GM19455 (cell line): ENCODE measurements at regions not wholly inside any gene's neighbourhood (a gene's known extent, or its start where the extent isn't known, plus 50 kb on each side); places are given as distances from the start of the nearest gene placed in this dataset.
A peak's percentile ranks its signal among the peaks of the same experiment; 100 is the strongest.

Experiments used
- ATAC-seq: cut with Tn5 transposase; IDR thresholded peaks from one replicate; pipeline ENCODE4 v1.9.1; 2021; ENCODE audit not compliant: unreplicated experiment

DNA sequence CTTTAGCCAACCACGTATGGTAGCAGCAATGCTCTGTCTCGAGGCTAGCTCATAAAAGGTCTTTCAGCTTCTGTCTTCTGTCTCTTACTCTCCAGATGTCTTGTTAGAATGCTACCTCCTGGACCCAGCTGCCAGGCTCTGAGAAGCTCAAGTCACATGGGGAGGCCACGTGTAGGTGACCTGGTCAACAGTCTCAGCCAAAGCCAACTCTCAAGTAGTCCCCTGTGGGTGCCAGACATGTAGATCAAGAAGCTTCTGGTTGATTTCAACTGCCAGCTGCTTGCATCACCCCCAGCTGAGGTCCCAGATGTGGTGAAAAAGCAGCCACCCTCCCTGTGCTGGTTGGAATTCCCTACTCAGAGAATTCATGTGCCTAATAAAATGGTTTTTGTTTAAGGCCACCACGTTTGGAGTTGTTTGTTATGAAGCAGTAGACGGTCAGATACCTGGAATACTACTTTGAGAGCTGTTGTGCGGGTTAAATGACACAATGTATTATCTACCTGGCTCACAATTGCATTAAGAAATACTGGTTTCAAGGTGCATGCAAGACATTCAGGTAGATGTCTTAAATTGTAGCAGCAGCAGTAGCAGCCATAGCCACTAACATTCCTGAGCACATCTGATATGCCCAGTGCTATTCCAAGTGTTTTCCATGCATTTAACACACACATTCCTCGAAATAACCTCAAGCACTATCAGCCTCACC is 131.0 kb upstream of the RFC3 start:
- ATAC-seq, result no peak

DNA sequence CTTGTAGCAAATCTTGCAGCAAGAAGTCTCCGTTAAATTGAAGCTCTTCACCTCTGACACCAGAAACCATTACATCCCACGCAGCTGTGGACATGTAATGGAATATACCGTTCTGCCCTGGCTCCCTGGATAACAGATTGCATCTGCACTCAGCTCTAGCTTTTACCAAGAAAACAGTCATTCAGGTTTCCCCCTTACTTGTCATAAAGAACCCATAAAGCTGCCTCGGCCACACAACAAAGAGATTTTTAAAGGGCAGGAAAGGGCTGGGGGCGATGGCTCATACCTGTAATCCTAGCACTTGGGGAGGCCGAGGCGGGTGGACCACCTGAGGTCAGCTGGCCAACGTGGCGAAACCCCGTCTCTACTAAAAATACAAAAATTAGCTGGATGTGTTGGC is 127.6 kb upstream of the RFC3 start:
- ATAC-seq, result no peak

DNA sequence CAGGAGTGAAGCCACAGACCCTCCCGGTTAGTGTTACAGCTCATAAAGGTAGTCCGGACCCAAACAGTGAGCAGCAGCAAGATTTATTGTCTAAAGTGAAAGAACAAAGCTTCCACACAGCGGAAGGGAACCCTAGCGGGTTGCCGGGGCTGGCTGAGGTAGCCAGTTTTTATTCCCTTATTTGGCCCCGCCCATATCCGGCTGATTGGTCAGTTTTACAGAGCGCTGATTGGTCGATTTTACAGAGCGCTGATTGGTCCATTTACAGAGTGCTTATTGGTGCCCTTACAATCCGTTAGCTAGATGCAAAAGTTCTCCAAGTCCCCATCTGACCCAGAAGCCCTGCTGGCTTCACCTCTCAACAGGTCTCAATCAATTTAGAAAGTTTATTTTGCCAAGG is 126.0 kb upstream of the RFC3 start:
- ATAC-seq, result no peak

DNA sequence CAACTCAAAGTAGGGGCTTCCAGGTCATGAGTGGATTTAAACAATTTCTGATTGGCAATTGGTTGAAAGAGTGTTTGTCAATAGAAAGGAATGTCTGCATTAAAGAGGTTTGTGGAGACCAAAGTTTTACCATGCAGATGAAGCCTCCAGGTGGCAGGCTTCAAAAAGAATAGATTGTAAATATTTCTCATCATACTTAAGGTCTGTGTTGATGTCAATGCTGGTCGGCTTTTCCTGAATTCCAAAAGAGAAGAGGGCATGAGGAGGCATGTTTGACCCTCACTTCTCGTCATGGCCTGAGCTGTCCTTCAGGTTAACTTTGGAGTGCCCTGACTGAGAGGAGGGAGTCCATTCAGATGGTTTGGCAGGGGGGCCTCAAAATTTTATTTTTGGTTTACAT is 125.4 kb upstream of the RFC3 start:
- ATAC-seq, result no peak

DNA sequence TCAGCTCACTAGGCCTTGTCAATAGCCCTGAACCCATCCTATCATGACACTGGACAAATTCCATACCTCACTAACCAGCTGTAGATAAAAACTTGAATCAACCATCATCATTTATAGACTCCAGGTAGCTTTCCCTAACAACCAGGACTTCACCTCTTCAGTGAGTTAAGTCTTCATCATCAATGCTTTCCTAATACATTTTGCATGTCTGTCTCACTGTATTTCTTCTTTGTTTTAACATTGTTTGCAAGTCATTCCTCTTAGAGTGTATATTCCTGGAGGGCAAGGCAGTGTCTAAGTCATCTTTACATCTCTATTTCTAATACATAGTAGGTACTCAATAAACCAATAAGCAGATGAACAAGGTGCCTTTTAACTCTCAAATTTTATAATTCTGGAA is 123.4 kb upstream of the RFC3 start:
- no peak for ATAC-seq

DNA sequence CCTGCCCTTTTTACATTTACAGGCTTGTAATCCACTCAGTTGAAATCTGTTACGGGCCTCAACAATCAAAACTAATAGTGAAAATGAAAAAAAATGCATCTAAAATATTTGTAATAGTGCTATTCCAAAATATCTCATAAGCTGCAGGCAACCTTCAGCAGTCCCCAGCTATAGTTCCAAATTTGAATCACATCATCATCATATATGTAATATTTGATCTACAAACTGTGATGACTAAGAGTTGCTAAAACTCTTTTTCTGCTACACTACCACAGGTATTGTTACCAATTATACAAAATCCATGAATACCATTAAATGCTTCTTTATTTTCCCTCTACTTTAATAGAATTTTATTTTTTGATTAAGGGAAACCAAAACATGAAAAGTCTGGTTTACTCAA is 121.4 kb upstream of the RFC3 start:
- ATAC-seq, result no peak

DNA sequence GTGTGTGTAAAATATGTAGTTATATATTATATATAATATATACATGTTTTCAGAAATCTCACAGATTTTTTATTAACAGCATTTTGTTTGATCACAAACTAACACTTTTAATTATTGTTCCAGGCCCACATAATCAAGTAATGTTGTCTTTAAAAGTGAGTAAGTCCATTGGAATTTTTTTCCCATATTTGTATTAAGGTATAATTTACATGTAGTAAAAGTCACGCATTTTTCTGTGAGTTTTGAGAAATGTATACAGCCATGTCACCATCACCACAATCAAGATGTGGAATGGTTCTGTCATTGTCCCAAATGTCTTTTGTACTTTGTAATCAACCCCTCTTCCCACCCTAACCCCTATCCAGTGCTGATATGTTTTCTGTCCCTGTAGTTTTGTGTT is 120.0 kb upstream of the RFC3 start:
- ATAC-seq, result no peak

DNA sequence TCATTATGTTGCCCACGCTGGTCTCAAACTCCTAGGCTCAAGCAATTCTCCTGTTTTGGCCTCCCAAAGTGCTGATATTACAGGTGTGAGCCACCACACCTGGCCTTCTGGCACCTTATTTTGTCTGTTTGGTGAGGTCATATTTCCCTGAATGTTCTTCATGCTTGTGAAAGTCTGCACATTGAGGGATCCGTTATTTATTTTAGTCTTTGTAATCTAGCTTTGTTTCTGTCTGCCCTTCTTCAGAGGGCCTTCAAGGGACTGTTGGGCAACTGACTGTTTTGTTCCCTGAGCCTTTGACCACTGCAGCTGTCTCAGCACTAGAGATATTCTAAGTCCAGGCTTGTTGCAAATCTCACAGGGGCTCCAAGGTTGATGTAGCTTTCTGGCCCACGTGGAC is 110.5 kb upstream of the RFC3 start:
- no peak for ATAC-seq

DNA sequence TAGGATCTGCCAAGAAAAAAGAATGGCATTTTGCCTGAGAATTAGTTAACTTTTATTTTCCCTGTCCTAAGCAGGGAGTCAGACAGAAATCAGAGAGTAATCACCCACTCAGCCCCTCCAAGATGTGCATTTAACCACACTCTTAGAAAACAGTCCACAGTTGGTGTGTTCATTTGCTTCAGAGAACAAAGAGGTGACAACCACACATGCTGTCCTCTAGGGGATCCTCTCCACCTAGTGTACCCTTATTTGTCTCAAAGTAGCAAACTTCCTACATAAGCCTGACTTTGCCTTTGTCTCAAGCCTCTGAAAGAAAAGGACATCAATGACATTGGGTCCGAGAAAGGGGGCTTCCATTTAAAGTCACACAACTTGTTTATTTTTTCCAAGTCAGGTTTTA is 107.0 kb upstream of the RFC3 start:
- ATAC-seq, result no peak

DNA sequence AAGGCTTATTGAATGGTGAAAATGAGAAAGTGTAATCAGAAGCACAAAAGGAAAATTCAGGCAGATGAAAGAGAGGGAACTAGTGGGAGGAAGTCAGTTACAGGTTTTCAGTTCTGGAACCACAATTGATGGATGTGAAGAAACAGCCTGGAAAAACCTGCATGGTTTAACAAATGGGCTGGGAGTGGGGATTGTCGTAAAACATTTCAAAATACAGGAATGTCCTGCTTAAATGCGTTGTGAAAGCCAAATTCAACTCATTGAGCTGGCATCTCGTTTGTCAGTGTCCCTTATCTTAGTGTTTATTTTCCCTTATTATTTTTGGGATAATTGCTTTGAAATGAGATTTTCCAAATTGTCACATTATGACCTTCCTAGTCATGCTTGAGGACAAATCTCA is 106.5 kb upstream of the RFC3 start:
- ATAC-seq, result no peak

DNA sequence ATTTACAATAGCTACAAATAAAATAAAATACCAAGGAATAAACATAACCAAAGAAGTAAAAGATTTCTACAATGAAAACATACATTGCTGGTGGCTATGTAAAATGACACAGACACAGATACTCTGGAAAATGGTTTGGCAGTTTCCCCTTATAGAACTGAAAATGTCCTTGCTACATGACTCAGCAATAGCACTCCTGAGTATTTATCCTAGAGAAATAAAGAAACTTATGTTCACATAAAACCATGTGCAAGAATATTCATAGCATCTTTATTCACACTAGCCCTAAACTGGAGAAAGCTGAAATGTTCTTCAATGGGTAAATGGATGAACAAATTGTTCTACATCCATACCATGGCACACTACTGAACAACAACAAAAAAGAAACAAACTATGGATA is 100.2 kb upstream of the RFC3 start:
- ATAC-seq, result no peak

DNA sequence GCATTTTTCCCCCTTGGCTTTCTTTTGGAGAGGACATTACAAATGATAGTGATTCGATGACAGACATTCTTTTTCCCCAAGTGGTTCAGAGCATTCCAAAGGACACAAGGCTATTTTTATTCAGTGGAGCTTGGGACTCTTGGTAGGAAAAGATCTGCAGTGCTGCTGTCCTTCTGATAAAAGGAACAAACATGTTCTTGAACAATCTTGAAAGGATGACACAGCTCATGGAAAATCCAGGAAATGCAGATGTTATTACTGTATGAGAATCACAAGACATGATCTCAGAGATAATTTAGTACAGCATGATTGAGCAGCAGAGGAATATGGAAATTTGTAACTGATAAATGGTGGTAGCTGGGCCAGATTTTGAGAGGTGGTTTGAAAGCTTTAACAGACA is 96.2 kb upstream of the RFC3 start:
- no peak for ATAC-seq

DNA sequence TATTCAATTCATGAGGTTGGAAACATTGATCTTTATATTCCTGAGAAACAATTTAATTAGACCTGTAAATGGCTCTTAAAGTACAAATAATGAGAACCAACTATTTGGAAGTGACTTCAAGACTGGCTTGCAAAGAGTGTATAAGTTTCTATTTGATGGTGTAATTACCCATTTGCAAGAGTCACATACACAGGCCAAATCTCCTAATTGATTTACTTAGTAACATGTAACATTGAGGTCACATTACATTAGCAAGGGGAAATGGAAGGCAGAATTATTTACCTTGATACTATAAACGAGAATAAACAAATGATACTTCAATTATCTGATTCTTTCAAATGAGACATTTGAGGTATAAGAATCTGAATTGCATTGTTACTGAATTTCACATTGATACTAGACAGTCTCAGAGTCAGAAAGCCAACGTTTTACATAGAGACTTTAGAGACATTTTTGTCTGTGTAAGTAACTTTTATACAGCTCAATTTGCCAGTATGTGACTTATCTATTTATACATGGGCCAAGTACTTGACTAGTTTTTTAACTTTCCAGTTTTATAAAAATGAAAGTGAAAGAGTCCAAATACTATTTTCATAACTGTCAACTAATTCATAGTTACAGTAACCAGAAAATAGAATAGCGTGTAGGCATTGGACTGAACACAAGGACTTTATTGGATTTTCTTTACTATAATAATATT is 95.6 kb upstream of the RFC3 start:
- no peak for ATAC-seq

DNA sequence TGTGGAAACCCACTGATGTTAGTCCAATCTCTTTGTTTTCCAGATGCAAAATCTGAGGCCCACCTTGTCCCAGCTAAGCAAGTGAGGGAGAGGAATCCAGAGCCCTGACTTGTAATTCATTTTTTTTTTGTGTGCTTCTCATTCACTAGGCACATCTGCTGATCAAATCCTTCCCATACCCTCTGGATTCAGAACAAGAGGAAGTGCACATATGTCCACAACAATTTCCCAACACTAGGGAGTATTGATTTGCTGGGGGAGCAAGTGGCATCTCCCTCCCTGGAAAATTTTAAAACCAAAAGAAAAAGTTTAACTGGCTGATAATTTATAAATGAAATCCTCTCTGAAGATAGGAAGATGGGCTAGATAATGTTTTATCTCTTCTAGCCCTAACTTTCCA is 94.6 kb upstream of the RFC3 start:
- no peak for ATAC-seq

DNA sequence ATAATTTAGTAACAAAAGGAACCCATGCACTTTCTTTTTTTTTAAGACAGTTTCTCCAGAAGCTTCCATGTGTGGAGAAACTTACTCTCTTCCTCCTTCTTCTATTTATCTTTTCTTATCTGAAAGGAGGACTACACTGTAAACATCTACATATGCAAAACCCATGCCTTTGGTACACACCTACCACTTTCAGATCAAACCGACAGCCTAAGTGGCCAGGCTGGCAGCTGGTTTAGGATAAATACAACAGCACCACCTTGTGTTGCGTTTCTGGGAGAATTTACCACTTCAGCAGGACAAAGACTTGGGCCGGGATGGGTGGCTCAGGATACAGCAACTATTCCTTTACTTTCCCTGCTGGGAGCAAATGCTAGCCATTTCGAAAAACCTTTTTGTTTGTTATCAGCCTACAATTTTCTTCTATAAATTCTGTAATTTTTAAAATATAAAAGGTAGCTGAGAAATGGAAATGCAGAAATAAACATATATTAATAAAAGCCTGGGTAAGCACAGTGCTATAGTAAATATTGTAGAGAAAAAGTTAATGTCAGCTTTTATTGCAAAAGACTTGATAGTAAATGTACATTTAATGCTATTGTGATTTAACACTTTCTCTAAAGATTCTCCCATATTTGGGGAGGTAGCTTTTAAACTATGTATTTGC is 94.0 kb upstream of the RFC3 start:
- ATAC-seq, result peak; percentile 64

DNA sequence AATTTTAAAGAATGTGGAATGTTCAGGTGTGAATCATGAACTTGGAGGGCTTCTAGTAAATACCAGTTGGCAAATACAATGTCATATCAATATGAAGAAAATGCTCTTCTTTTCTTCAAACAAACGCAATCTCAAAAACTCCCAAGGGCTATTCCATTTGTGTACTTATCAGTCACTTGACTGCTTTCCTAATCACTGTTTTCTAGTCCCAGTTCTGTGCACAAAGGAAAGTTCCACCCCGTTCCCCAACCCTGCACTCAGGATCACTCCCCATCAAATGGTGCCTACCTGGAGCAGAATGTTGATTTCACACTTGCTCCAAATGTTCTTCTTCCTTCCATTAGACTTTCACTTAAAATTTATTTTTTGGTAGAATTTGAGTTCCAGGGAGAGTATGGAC is 92.6 kb upstream of the RFC3 start:
- ATAC-seq, result no peak

DNA sequence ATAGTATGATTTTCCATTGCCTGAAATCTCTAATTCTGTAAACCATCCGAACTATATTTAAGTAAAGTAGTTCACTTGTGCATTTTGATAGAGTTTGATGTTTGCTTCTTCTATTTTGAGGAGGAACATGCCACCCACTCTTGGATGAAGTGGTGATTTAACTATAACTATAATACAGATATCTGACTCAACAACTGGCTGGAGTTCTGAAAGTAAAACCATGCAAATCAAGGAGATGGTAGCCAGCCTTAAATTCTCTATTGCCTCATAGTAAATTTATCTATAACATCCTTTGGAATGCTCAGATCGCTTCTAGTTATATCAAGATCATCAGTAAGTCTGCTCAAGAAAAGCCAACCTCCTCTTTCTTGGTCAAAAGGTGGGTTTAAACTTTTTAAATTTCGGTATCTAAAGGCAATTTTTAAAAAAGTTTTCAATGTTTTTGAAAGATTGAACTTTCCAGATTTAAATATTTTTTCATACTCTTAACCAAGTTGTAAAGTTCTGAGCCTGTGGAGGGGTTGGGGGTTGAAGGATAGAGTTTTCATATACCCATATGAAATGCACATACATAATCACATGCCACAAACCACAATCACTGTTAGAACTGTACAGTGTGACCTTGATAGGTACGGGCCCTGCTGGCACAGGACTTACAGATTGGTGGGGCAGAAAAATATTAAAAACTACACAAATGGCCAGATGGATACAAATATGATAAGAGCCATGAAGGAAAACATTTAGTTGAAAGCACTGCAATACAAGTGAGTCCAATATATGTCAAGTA is 90.5 kb upstream of the RFC3 start:
- no peak for ATAC-seq

DNA sequence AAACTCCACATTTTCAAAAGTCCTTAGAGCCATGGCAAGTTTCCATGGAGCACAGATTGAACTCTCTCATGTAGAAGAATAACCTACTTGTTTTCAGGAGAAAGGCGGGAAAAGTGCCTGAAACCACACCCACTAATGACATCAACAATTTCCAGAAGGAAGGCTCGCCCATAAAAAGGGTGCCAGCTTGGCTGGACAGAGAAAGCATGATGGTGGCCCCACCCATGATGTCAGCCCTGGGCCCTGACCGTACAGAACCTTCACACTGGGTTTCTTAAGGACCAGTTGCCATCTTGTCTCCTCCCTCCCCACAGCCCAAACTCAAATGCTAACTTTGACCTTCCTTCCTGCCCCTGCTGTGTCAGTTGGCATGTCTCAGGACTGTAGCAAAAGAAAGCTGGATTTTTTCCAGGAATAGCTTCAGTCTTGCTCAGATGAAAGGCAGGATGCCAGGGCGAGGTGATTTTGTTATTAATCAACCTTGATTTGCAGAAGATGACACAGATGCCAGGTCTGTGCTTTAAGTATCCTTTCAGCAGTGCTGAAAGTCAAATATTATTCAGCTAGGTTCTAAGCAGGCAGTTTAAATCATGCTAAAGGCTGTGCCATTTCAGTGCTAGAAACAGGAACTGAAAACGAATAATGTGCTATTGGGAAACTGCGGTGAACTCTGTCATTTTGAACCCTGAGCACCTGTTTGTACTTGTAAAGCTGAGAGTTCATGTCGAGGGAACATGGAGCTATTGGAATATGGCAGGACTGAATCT is 89.5 kb upstream of the RFC3 start:
- peak; percentile 85 for ATAC-seq

DNA sequence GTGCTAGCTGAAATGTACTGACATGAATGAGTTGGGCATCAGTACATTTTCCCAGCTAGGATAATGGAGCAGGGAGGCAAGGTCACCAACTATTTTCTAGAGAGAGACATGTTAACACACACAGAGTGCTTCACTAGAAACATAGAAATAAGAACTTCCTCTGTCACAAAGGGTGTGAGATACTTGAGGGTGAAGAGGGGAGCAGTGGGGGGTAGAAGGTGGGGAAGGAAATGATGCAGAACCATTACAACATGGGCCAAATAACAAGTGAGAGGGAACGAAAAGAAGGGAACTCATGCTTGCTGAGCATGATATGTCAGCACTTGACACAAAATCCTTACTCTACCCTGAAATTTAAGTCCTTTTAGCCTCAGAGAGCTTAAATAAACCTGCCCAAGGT is 87.8 kb upstream of the RFC3 start:
- ATAC-seq, result no peak

DNA sequence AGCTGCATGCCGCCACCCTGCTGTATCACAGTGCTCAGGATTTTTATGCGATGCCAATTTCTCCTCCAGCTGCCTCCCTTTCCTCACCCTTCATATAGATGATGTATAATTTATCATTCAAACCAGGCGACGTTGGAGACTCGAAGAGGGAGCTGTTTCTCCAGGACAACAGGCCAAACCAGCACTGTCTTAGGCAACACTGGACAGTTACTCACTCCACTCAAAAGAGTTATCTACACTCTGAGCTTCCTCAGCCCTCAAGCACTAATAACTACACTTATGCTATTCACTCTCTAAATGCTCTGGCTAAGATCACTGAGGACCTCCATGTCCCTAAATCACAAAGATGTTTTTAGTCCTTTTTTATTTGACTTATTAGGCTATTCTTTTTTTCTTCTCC is 87.3 kb upstream of the RFC3 start:
- ATAC-seq, result no peak

DNA sequence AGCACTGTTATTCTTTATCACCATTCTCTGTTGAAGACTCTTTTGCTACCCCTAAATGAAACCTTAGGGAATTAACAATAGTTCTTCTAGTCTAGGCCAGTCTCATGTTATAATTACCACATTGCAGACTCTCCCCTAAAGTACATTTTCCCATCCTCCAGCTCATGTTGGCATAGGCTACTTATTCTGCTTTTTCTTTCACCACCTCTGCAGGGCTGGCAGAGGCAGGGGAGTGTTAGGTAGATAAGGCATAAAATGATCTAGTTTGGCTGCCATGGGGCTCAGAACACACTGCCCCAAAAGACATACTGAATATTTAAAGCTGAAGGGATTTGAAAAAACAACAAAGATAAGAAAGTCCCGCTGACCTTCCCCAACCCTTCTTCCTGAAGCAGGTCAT is 82.7 kb upstream of the RFC3 start:
- no peak for ATAC-seq
